ENCODE measurements at regions not wholly inside any gene's neighbourhood (a gene's known extent, or its start where the extent isn't known, plus 50 kb on each side); places are given as distances from the start of the nearest gene placed in this dataset.

DNA sequence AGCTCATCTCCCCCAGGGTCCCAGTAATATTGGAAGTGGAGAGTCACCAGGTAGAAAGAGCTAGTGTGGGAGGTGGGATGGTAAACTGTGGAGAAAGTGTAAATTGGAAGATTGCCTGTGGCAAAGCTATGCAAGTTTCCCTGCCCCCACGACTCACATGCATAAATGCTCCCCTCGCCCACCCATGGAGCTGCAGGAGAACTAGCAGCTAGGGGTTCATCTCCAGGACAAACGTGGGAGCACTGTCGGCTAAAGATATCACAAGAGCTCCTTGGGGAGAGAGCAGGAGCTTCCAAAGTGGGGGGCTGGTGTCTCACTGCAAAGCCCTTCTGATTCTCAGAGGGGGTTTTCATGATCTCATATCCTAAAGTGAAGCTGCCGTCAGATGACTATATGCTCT lies 91.4 kb upstream of the PLCL2 start:
- DNase-seq (ENCODE audit: low read depth, low spot score): no peak
- in situ Hi-C loops (cut with HindIII; ENCODE audit: low pct_unique_long_range_greater_than_20kb, low sequenced_read_pairs): no loop called here

DNA sequence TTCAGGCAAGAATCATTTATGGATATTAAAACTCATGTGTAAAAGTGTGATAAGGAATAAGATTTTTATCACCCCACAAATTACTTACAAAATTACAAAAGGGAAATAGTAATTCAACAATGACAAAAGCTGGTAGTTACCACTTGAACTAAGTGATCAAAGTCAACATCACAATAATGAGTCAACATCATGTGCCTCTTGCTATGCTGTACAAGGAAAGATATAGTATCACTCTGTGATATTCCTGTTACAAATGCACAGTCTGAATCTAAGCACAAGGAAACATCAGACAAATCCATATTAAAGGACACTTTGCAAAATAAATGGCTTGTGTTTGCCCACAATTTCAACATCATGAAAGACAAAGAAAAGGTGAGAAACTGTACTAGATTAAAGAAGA lies 90.5 kb upstream of the PLCL2 start:
- DNase-seq (ENCODE audit: low read depth, low spot score): no peak
- in situ Hi-C loops (cut with HindIII; ENCODE audit: low pct_unique_long_range_greater_than_20kb, low sequenced_read_pairs): no loop called here

DNA sequence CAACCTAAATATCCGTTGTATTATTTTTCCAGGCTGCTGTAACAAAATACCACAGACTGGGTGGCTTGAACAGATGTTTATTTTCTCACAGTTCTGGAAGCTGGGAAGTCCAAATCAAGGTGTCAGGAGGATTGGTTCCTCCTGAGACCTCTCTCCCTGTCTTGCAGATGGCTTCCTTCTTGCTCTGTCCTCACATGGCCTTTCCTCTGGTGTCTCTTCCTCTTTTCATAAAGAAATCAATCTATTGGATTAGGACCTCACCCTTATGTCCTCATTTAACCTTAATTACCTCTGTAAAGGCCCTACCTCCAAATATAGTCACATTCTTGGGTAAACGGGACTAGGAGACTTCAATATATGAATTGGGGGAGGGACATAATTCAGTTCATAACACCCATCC lies 89.2 kb upstream of the PLCL2 start:
- DNase-seq (ENCODE audit: low read depth, low spot score): no peak
- in situ Hi-C loops (cut with HindIII; ENCODE audit: low pct_unique_long_range_greater_than_20kb, low sequenced_read_pairs): no loop called here

DNA sequence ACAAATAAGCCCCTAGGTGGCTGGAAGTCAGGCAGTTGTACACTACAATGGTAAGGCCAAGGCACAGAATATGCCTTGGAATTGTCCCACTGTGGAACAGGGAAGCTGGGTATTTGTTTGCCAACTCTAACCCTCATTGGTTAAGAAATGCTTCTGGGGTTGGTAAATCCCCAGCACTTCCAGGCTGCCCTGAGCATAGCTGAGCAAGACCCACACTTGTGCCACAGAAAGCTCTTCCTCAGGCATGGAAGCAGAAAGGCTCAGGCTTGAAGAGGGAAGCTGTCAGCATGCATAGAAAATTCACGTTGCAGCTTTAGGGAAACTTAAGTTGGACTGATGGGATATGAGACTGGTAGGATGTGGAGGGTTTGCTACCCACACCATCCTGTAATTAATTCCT lies 86.9 kb upstream of the PLCL2 start:
- in situ Hi-C loops (cut with HindIII; ENCODE audit: low pct_unique_long_range_greater_than_20kb, low sequenced_read_pairs): no loop called here

DNA sequence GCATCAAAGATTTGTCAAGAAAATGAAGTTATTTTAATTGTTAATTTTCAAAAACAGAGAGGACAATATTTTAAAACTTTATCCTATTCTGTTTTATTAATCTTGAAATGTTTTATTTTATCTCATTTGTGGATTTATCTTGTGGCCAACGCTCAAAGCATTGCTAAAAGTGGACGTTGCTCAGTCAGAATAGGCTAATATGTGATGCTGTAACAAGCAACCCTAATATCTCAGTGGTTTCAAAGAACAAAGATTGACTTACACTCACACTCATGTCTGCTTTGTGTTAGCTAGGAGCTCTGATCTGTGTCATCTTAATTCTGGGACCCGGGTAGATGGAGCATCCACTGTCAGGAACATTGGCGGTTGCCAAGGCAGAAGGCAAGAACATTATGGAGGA lies 86.0 kb upstream of the PLCL2 start:
- in situ Hi-C loops (cut with HindIII; ENCODE audit: low pct_unique_long_range_greater_than_20kb, low sequenced_read_pairs): no loop called here

More for the DNA sequence above, 86.9 kb upstream of the PLCL2 start:
- no peak for DNase-seq (ENCODE audit: low read depth, low spot score)

DNA sequence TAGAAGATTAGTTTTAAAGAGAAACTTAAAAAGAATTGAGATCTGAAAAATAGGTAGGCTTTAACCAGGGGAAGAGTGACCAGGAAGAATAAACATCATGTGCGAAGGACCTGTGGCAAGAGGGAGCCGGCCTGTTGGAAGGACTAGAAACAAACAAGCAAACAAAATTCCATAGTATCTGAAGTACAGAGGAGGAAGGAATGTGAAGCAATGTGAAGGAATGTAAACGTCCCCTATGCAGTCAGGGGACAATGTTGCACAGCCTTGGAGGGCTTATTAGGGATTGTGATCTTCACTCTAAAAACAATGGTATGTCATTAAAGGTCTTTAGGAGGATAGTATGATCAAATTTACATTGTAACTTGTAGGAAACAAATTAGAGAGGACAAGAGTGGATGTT lies 84.4 kb upstream of the PLCL2 start:
- no peak for DNase-seq (ENCODE audit: low read depth, low spot score)
- in situ Hi-C loops (cut with HindIII; ENCODE audit: low pct_unique_long_range_greater_than_20kb, low sequenced_read_pairs): no loop called here

More for the DNA sequence above, 86.0 kb upstream of the PLCL2 start:
- DNase-seq (ENCODE audit: low read depth, low spot score): no peak

- no peak for DNase-seq (ENCODE audit: low read depth, low spot score)
- in situ Hi-C loops (cut with HindIII; ENCODE audit: low pct_unique_long_range_greater_than_20kb, low sequenced_read_pairs): no loop called here
Measured at GRCh38 chr3:16801223-16801622, 83.5 kb upstream of the PLCL2 start.

GRCh38 chr3:16801698-16802097 lies 83.1 kb upstream of the PLCL2 start:
- no peak for DNase-seq (ENCODE audit: low read depth, low spot score)
- in situ Hi-C loops (cut with HindIII; ENCODE audit: low pct_unique_long_range_greater_than_20kb, low sequenced_read_pairs): no loop called here

DNA sequence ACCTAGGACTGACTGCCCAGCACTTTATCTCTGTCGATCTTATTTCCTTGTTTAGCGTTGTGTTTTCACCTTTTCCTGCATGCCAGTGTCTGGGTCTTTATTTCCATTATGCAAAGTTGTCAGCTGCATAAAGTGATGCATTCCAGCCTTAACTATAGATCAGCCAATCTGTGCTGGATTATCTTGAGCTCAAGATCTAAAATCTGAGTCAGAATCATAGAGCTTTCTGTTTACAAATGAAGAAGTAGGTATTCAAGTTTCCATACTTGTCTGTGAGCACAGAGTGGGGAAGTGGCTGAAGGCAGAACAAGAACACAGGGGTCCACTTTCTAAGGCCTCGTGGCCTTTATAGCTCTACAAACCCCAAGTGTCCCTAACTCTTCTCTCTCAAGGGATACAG lies 82.4 kb upstream of the PLCL2 start:
- in situ Hi-C loops (cut with HindIII; ENCODE audit: low pct_unique_long_range_greater_than_20kb, low sequenced_read_pairs): no loop called here
- DNase-seq (ENCODE audit: low read depth, low spot score): no peak

DNA sequence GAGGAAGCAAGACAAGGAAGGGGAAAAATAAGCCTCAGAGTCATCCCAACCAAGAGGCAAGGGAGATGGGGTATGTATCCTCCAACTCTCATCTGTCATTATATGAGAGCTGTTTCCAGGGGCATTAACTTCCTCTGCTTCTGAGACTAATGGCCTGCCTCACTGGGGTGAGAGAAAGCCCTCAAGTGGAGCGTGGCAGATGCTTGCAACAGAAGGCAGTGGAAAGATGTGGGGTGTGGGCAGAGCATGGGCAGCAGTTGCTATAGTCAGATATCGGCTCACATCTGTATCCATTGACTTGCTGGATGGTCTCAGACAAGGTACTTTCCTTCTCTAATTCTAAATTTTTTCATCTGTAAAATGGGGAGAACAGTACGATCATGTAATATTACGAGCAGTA lies 81.7 kb upstream of the PLCL2 start:
- DNase-seq (ENCODE audit: low read depth, low spot score): no peak
- in situ Hi-C loops (cut with HindIII; ENCODE audit: low pct_unique_long_range_greater_than_20kb, low sequenced_read_pairs): no loop called here

DNA sequence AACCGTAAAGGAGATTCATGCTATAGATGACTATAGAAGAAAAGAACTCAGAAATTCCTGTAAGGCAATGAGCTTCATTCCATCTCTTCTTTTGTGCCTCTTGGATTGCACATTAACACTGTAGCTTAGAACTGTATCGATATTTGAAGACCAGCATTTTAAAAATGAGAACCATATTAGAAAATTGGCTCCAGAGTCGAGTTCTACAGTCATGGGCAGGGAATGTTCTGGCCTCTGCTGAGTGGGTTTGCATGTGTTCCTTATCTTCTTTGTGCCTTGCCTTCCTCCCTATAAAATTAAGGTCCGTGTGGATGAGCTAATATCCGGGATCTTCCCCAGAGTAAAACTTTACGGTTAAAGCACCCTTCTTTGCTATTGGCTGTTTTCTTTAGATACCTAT lies 77.4 kb upstream of the PLCL2 start:
- in situ Hi-C loops (cut with HindIII; ENCODE audit: low pct_unique_long_range_greater_than_20kb, low sequenced_read_pairs): no loop called here
- DNase-seq (ENCODE audit: low read depth, low spot score): no peak

- in situ Hi-C loops (cut with HindIII; ENCODE audit: low pct_unique_long_range_greater_than_20kb, low sequenced_read_pairs): no loop called here
- no peak for DNase-seq (ENCODE audit: low read depth, low spot score)
Measured at GRCh38 chr3:16808393-16809107, 76.2 kb upstream of the PLCL2 start.

DNA sequence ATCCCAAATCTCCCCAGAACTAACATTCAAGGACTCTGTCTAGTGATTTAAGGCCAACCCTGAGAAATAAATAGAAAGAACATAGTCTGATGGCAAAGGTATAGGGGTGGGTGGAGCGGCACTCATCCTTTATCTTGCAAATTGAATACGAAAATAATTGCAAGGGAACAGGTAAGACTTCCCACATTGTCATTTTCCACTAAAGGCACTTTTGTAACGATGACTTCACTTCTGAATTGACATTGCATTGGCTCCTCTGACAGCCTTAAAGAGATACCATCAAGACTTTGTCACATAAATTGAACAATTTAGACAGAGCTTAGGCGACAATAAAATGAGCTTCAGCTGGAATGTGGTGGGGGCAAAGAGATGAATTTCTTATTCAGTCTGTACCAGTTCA lies 75.3 kb upstream of the PLCL2 start:
- DNase-seq (ENCODE audit: low read depth, low spot score): no peak
- in situ Hi-C loops (cut with HindIII; ENCODE audit: low pct_unique_long_range_greater_than_20kb, low sequenced_read_pairs): no loop called here

DNA sequence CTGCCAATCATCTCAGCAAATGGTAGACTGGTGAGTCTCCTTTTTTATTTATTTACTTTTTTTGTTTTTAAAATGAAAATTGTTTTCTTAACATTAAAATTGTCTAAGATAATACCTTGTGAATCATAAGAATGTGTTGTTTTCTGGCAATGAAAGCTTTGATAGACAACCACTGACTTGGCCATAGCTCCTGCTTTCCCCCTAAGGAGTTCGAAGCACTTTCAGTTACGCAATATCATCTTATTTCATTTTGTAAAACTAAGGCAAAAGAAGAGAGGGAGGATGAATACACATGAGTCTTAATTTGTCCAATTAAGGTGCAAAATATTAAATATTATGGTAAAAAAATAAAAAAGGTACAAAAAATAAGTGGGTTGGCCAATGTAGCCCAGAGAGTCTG lies 74.8 kb upstream of the PLCL2 start:
- DNase-seq (ENCODE audit: low read depth, low spot score): no peak
- in situ Hi-C loops (cut with HindIII; ENCODE audit: low pct_unique_long_range_greater_than_20kb, low sequenced_read_pairs): no loop called here

DNA sequence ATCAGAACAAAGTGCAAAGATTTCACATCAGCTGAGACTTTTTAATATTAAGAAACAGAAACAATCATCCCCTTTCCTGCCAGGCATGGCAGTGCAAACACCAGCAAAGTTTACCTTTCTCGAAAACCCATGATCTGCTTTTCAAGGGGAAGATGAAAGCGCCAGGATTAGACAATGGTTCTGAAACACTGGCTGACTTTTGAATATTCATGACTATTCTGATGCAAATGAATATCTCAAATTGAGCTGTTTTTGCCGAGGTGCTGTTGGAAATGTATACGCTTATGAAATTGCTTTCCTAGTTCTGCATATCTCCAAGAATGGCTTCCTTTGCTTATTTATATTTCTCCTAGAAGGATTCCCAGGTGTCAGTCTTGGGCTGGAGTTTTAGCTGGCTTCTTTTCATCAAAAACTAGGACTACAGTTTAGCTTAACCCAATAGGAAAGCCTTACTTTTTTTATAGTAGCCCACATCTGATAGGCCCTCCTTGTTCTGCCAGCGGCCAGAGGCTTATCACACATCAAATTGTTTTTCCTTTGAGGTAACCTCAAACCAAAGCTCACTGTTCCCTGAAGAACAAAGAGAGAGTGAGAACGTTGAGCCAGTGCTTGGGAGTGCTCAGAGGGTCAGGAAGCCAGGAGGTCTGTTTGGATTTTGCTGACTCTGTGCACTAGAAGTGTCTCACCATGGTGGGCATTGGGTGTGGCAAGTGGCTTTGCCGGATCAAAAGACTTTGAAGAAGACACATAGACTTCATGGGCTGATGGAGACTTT lies 74.0 kb upstream of the PLCL2 start:
- in situ Hi-C loops (cut with HindIII; ENCODE audit: low pct_unique_long_range_greater_than_20kb, low sequenced_read_pairs): no loop called here
- no peak for DNase-seq (ENCODE audit: low read depth, low spot score)

GRCh38 chr3:16811950-16812349 lies 72.8 kb upstream of the PLCL2 start:
- in situ Hi-C loops (cut with HindIII; ENCODE audit: low pct_unique_long_range_greater_than_20kb, low sequenced_read_pairs): no loop called here
- no peak for DNase-seq (ENCODE audit: low read depth, low spot score)

- in situ Hi-C loops (cut with HindIII; ENCODE audit: low pct_unique_long_range_greater_than_20kb, low sequenced_read_pairs): no loop called here
- no peak for DNase-seq (ENCODE audit: low read depth, low spot score)
Measured at GRCh38 chr3:16813336-16813735, 71.4 kb upstream of the PLCL2 start.

- in situ Hi-C loops (cut with HindIII; ENCODE audit: low pct_unique_long_range_greater_than_20kb, low sequenced_read_pairs): no loop called here
- no peak for DNase-seq (ENCODE audit: low read depth, low spot score)
Measured at GRCh38 chr3:16816048-16816780, 68.5 kb upstream of the PLCL2 start.

- no peak for DNase-seq (ENCODE audit: low read depth, low spot score)
Measured at GRCh38 chr3:16817197-16817596, 67.6 kb upstream of the PLCL2 start.

More at GRCh38 chr3:16817197-16817596, 67.6 kb upstream of the PLCL2 start:
- in situ Hi-C loops (cut with HindIII; ENCODE audit: low pct_unique_long_range_greater_than_20kb, low sequenced_read_pairs): no loop called here
